ENCODE measurements at regions not wholly inside any gene's neighbourhood (a gene's known extent, or its start where the extent isn't known, plus 50 kb on each side); places are given as distances from the start of the nearest gene placed in this dataset.

- Histone ChIP-seq H4K20me1 (ENCODE audit: insufficient read depth, low read length) (no peaks in the 10 kb centered on the region), H3K9ac (ENCODE audit: low read depth, low read length) (no peak overlapping the region), H3K9me3 (ENCODE audit: control insufficient read depth, insufficient read depth, low read length) (no peaks in the 10 kb centered on the region), H3K56ac (ENCODE audit: extremely low read depth, insufficient read depth, low read length) (no peak overlapping the region), H2AK5ac (ENCODE audit: low read depth, low read length) (no peak overlapping the region; the same call in 1 of the 2 replicates), H4K8ac (ENCODE audit: low read depth in 2 of 2, low read length in 2 of 2) (no peak overlapping the region), H3K79me1 (ENCODE audit: low read depth in 1 of 2, low read length in 2 of 2) (no peaks in the 10 kb centered on the region), H4K91ac (ENCODE audit: insufficient read depth, low read depth, low read length) (no peak overlapping the region), H2AK9ac (replicated peaks; ENCODE audit: low read depth, low read length, poor library complexity) (no peak overlapping the region), H3K27me3 (ENCODE audit: control insufficient read depth, insufficient read depth, low read length) (no peaks in the 10 kb centered on the region), H3K9me1 (ENCODE audit: insufficient read depth, low read length) (no peaks in the 10 kb centered on the region), H3K27ac (ENCODE audit: insufficient read depth, low read length) (no peak overlapping the region), H3K4me2 (ENCODE audit: low read depth, low read length) (no peak overlapping the region), H3K18ac (ENCODE audit: low read depth, low read length) (no peak overlapping the region), H3K4me1 (ENCODE audit: control insufficient read depth, insufficient read depth, low read length) (no peaks in the 10 kb centered on the region), H3K23ac (ENCODE audit: low read depth, low read length) (no peak overlapping the region), H2BK20ac (ENCODE audit: low read depth, low read length) (no peak overlapping the region), H3K14ac (replicated peaks; ENCODE audit: low read depth, low read length) (no peak overlapping the region), H2AFZ (replicated peaks; ENCODE audit: low read length, poor library complexity) (no peak overlapping the region), H2BK15ac (ENCODE audit: low read depth, low read length) (no peak overlapping the region), H4K5ac (ENCODE audit: low read depth, low read length) (no peak overlapping the region), H2BK5ac (ENCODE audit: low read depth, low read length, poor library complexity, severe bottlenecking) (no peak overlapping the region), H3K4me3 (ENCODE audit: insufficient read depth, low read depth, low read length) (no peak overlapping the region), H3K36me3 (ENCODE audit: control insufficient read depth, insufficient read depth, low read length) (no peaks in the 10 kb centered on the region), H3K4ac (ENCODE audit: low read depth, low read length) (no peak overlapping the region), H2BK120ac (ENCODE audit: low read depth, low read length) (no peak overlapping the region)
- no peak for TF ChIP-seq NFE2L2 (IDR thresholded peaks at IDR 0.05; ENCODE audit: low read depth, low read length)
- no peak for TF ChIP-seq RCOR1 (IDR thresholded peaks at IDR 0.05; ENCODE audit: insufficient replicate concordance, low read length)
- no peak for TF ChIP-seq RFX5 (IDR thresholded peaks at IDR 0.05; ENCODE audit: low read depth, low read length)
- TF ChIP-seq, protein P1, sequence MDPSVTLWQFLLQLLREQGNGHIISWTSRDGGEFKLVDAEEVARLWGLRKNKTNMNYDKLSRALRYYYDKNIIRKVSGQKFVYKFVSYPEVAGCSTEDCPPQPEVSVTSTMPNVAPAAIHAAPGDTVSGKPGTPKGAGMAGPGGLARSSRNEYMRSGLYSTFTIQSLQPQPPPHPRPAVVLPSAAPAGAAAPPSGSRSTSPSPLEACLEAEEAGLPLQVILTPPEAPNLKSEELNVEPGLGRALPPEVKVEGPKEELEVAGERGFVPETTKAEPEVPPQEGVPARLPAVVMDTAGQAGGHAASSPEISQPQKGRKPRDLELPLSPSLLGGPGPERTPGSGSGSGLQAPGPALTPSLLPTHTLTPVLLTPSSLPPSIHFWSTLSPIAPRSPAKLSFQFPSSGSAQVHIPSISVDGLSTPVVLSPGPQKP (IDR thresholded peaks at IDR 0.05; ENCODE audit: borderline replicate concordance, low read depth, low read length), result no peak
- no peak for TF ChIP-seq SMC3 (IDR thresholded peaks at IDR 0.05; ENCODE audit: low read depth, low read length)
- TF ChIP-seq BHLHE40 (IDR thresholded peaks at IDR 0.05; ENCODE audit: low read depth, low read length), result no peak
- no peak for TF ChIP-seq MAFK (IDR thresholded peaks at IDR 0.05; ENCODE audit: low read depth, low read length)
- TF ChIP-seq, protein P2, sequence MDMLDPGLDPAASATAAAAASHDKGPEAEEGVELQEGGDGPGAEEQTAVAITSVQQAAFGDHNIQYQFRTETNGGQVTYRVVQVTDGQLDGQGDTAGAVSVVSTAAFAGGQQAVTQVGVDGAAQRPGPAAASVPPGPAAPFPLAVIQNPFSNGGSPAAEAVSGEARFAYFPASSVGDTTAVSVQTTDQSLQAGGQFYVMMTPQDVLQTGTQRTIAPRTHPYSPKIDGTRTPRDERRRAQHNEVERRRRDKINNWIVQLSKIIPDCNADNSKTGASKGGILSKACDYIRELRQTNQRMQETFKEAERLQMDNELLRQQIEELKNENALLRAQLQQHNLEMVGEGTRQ (IDR thresholded peaks at IDR 0.05; ENCODE audit: low read depth, low read length), result no peak
- no peak for ATAC-seq (ENCODE audit: low read depth)
- CTCF ChIA-PET, result no interaction called here
- WGBS, 2 experiments (ENCODE audit: extremely low coverage in 2 of 2, insufficient read length in 1 of 2), result no CpG with 5 or more reads among the region's 2 CpGs
- DNase-seq, result no peak
- dilution Hi-C loops (cut with HindIII; ENCODE audit: low sequenced_read_pairs, unreplicated experiment), result no loop called here
- in situ Hi-C loops (cut with MboI; ENCODE audit: low sequenced_read_pairs), result no loop called here
- POLR2A ChIA-PET (ENCODE audit: unreplicated experiment), result no interaction called here
- intact Hi-C loops (cut with micrococcal nuclease), result no loop called here
- no TSS peak for BruUV-seq (replicated peaks)
Observed at GRCh38 chr2:18819566-18819965, 230.2 kb upstream of the NT5C1B start.

Measured in IMR-90 (cell line).